ENCODE measurements at regions not wholly inside any gene's neighbourhood (a gene's known extent, or its start where the extent isn't known, plus 50 kb on each side); places are given as distances from the start of the nearest gene placed in this dataset.

- no peak for DNase-seq (ENCODE audit: extremely low spot score)
- CTCF ChIA-PET: interaction anchor here (1.0 kb wide), 1 partner anchor 10 kb away, joined by 3 read pairs; no protein-coding TSS in a partner anchor
- POLR2A ChIA-PET: no interaction called here
- no peak for TF ChIP-seq CTCF (IDR thresholded peaks at IDR 0.05; ENCODE audit: control extremely low read depth, extremely low read depth, low read depth, missing control alignments)
Measured at GRCh38 chr20:57835588-57836455, 126.0 kb upstream of the PMEPA1 start.

- TF ChIP-seq CTCF (IDR thresholded peaks at IDR 0.05; ENCODE audit: control extremely low read depth, extremely low read depth, low read depth, missing control alignments): no peak
- CTCF ChIA-PET: interaction anchor here (1.0 kb wide), 1 partner anchor 10 kb away, joined by 3 read pairs; no protein-coding TSS in a partner anchor
- no peak for DNase-seq (ENCODE audit: extremely low spot score)
- POLR2A ChIA-PET: no interaction called here
Measured at GRCh38 chr20:57835074-57835452, 125.2 kb upstream of the PMEPA1 start.

GRCh38 chr20:57834306-57835073, 124.7 kb upstream of the PMEPA1 start:
- ChIA-PET POLR2A (no interaction called here), CTCF (interaction anchor here (1.0 kb wide), 1 partner anchor 11 kb away, joined by 3 read pairs; no protein-coding TSS in a partner anchor)
- DNase-seq (ENCODE audit: extremely low spot score): peak; percentile 12
- no peak for TF ChIP-seq CTCF (IDR thresholded peaks at IDR 0.05; ENCODE audit: control extremely low read depth, extremely low read depth, low read depth, missing control alignments)

GRCh38 chr20:57831993-57832585, 122.3 kb upstream of the PMEPA1 start:
- DNase-seq (ENCODE audit: extremely low spot score): no peak
- no peak for TF ChIP-seq CTCF (IDR thresholded peaks at IDR 0.05; ENCODE audit: control extremely low read depth, extremely low read depth, low read depth, missing control alignments)
- ChIA-PET POLR2A (no interaction called here), CTCF (interaction anchor here (1.2 to 1.5 kb wide), 2 partner anchors 8 to 11 kb away, joined by 3 to 4 read pairs; no protein-coding TSS in a partner anchor)

- CTCF ChIA-PET: interaction anchor here (1.2 kb wide), 1 partner anchor 9 kb away, joined by 4 read pairs; no protein-coding TSS in a partner anchor
- TF ChIP-seq CTCF (IDR thresholded peaks at IDR 0.05; ENCODE audit: control extremely low read depth, extremely low read depth, low read depth, missing control alignments): no peak
- no peak for DNase-seq (ENCODE audit: extremely low spot score)
- POLR2A ChIA-PET: no interaction called here
Measured at GRCh38 chr20:57831326-57831992, 121.6 kb upstream of the PMEPA1 start.

GRCh38 chr20:57830515-57830895, 120.7 kb upstream of the PMEPA1 start:
- ChIA-PET CTCF (no interaction called here), POLR2A (no interaction called here)
- no peak for DNase-seq (ENCODE audit: extremely low spot score)
- no peak for TF ChIP-seq CTCF (IDR thresholded peaks at IDR 0.05; ENCODE audit: control extremely low read depth, extremely low read depth, low read depth, missing control alignments)

All from GM10248 (cell line).